ENCODE measurements at regions not wholly inside any gene's neighbourhood (a gene's known extent, or its start where the extent isn't known, plus 50 kb on each side); places are given as distances from the start of the nearest gene placed in this dataset.
A peak's percentile ranks its signal among the peaks of the same experiment; 100 is the strongest.
"Not testable (repeated sequence)": the region's sequence is repeated elsewhere in the genome, so short reads cannot be mapped to it uniquely, and the experiment has no call there.

- DNase-seq (ENCODE audit: low read depth), result no peak
These were observed 265.3 kb upstream of the SMIM30 start for GRCh38 chr7:113383638-113384037.

- no peak for DNase-seq (ENCODE audit: low read depth)
These were observed 261.4 kb upstream of the SMIM30 start for GRCh38 chr7:113379746-113380145.

GRCh38 chr7:113374955-113375354 lies 256.6 kb upstream of the SMIM30 start:
- no peak for DNase-seq (ENCODE audit: low read depth)

GRCh38 chr7:113373863-113374262 lies 255.5 kb upstream of the SMIM30 start:
- no peak for DNase-seq (ENCODE audit: low read depth)

- DNase-seq (ENCODE audit: low read depth), result no peak
These were observed 253.2 kb upstream of the SMIM30 start for GRCh38 chr7:113371416-113372043.

GRCh38 chr7:113370910-113371309 lies 252.6 kb upstream of the SMIM30 start:
- no peak for DNase-seq (ENCODE audit: low read depth)

GRCh38 chr7:113368256-113368655 lies 249.9 kb upstream of the SMIM30 start:
- no peak for DNase-seq (ENCODE audit: low read depth)

- DNase-seq (ENCODE audit: low read depth), result peak; percentile 2
These were observed 248.8 kb upstream of the SMIM30 start for GRCh38 chr7:113367041-113367586.

GRCh38 chr7:113366122-113366521 lies 247.8 kb upstream of the SMIM30 start:
- DNase-seq (ENCODE audit: low read depth), result no peak

GRCh38 chr7:113349339-113349738 lies 231.0 kb upstream of the SMIM30 start:
- DNase-seq (ENCODE audit: low read depth), result no peak

- DNase-seq (ENCODE audit: low read depth), result no peak
These were observed 221.3 kb upstream of the SMIM30 start for GRCh38 chr7:113339661-113340060.

- no peak for DNase-seq (ENCODE audit: low read depth)
These were observed 219.8 kb upstream of the SMIM30 start for GRCh38 chr7:113338071-113338696.

GRCh38 chr7:113336838-113337237 lies 218.5 kb upstream of the SMIM30 start:
- not testable (repeated sequence) for DNase-seq (ENCODE audit: low read depth)

GRCh38 chr7:113331155-113331898 lies 213.0 kb upstream of the SMIM30 start:
- no peak for DNase-seq (ENCODE audit: low read depth)

GRCh38 chr7:113321201-113321600 lies 202.8 kb upstream of the SMIM30 start:
- DNase-seq (ENCODE audit: low read depth), result peak; percentile 0

- DNase-seq (ENCODE audit: low read depth), result no peak
These were observed 202.1 kb upstream of the SMIM30 start for GRCh38 chr7:113320419-113320818.

- no peak for DNase-seq (ENCODE audit: low read depth)
These were observed 196.2 kb upstream of the SMIM30 start for GRCh38 chr7:113314594-113314993.

GRCh38 chr7:113308399-113308798 lies 190.0 kb upstream of the SMIM30 start:
- no peak for DNase-seq (ENCODE audit: low read depth)

GRCh38 chr7:113307147-113307546 lies 188.8 kb upstream of the SMIM30 start:
- DNase-seq (ENCODE audit: low read depth), result no peak

- DNase-seq (ENCODE audit: low read depth), result no peak
These were observed 187.9 kb upstream of the SMIM30 start for GRCh38 chr7:113306302-113306701.

GRCh38 chr7:113304104-113304503 lies 185.8 kb upstream of the SMIM30 start:
- DNase-seq (ENCODE audit: low read depth), result no peak

GRCh38 chr7:113303388-113303787 lies 185.0 kb upstream of the SMIM30 start:
- not testable (repeated sequence) for DNase-seq (ENCODE audit: low read depth)

GRCh38 chr7:113301983-113302382 lies 183.6 kb upstream of the SMIM30 start:
- no peak for DNase-seq (ENCODE audit: low read depth)

Data from HS-5 (cell line).